Glutamatergic neuron (in vitro differentiated cells): ENCODE measurements at regions not wholly inside any gene's neighbourhood (a gene's known extent, or its start where the extent isn't known, plus 50 kb on each side); places are given as distances from the start of the nearest gene placed in this dataset.

Experiments used
- DNase-seq: peaks from one replicate; pipeline ENCODE4 v3.0.0; 2022
- H3K27ac Mint-ChIP-seq: one replicate; pipeline ENCODE4 v1.8.0; 2020; ENCODE audit warnings: mild to moderate bottlenecking, mixed read lengths, inconsistent platforms; ENCODE audit not compliant: unreplicated experiment
- H3K27me3 Mint-ChIP-seq: one replicate; pipeline ENCODE4 v1.8.0; 2020; ENCODE audit warnings: mild to moderate bottlenecking, moderate library complexity, mixed read lengths, inconsistent platforms; ENCODE audit not compliant: unreplicated experiment
- H3K36me3 Mint-ChIP-seq: one replicate; pipeline ENCODE4 v1.8.0; 2020; ENCODE audit warnings: mild to moderate bottlenecking, mixed read lengths, inconsistent platforms; ENCODE audit not compliant: unreplicated experiment
- H3K4me1 Mint-ChIP-seq: one replicate; pipeline ENCODE4 v1.8.0; 2020; ENCODE audit warnings: mild to moderate bottlenecking, low read depth, mixed read lengths, inconsistent platforms; ENCODE audit not compliant: unreplicated experiment
- H3K4me3 Mint-ChIP-seq: one replicate; pipeline ENCODE4 v1.8.0; 2020; ENCODE audit warnings: mild to moderate bottlenecking, mixed read lengths, inconsistent platforms; ENCODE audit not compliant: unreplicated experiment
- H3K9me3 Mint-ChIP-seq: one replicate; pipeline ENCODE4 v1.8.0; 2020; ENCODE audit warnings: mild to moderate bottlenecking, moderate library complexity, mixed read lengths, inconsistent platforms; ENCODE audit not compliant: unreplicated experiment
- TF ChIP-seq, protein P1 (sequence below): fragments of 200-600 bp; sonication (generic); IDR thresholded peaks from one replicate; pipeline ENCODE4 v1.5.0; 2021; ENCODE audit not compliant: partially characterized antibody, unreplicated experiment

DNA sequence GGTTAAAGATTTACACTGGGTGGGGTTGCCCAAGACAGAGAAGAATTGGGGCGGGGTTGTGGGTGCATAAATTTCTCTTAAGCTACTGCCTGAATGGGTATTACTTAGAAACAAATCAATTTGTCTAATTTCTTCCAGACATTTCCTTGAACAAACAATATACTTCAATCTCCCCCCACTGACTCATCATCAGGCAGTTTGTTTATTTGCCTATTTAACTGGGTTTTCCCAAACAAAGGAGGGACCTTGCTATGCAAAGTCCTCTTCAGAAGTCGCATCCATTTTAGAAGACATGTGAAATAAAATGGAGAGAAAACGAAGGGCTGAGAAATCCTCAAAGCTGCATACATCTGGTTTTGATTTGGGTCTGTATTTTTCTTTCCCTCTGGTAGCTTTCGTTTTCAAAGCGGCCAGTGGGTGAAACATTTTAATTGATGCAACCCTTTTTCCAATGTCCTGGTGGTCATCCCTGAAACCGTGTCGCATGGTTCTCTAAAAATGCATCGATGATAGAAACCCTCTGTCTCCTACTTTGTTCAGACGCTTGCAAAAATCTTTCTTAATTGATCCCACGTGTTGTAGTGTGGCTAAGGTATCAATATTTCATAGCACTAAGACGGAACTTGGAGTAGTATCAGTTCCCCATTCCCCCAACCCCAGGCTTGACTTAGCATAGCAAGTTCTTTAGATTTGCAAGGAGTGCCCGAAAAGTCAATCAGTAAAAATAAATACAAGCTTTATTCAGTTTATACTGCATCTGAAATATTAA lies 115.1 kb upstream of the MXRA5 start:
- Mint-ChIP-seq H3K27me3 (no peaks in the 10 kb centered on the region), H3K36me3 (no peaks in the 10 kb centered on the region), H3K4me3 (no peak overlapping the region), H3K9me3 (no peaks in the 10 kb centered on the region), H3K4me1 (no peaks in the 10 kb centered on the region), H3K27ac (no peak overlapping the region)
- TF ChIP-seq, protein P1, sequence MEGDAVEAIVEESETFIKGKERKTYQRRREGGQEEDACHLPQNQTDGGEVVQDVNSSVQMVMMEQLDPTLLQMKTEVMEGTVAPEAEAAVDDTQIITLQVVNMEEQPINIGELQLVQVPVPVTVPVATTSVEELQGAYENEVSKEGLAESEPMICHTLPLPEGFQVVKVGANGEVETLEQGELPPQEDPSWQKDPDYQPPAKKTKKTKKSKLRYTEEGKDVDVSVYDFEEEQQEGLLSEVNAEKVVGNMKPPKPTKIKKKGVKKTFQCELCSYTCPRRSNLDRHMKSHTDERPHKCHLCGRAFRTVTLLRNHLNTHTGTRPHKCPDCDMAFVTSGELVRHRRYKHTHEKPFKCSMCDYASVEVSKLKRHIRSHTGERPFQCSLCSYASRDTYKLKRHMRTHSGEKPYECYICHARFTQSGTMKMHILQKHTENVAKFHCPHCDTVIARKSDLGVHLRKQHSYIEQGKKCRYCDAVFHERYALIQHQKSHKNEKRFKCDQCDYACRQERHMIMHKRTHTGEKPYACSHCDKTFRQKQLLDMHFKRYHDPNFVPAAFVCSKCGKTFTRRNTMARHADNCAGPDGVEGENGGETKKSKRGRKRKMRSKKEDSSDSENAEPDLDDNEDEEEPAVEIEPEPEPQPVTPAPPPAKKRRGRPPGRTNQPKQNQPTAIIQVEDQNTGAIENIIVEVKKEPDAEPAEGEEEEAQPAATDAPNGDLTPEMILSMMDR = no peak
- DNase-seq = no peak

DNA sequence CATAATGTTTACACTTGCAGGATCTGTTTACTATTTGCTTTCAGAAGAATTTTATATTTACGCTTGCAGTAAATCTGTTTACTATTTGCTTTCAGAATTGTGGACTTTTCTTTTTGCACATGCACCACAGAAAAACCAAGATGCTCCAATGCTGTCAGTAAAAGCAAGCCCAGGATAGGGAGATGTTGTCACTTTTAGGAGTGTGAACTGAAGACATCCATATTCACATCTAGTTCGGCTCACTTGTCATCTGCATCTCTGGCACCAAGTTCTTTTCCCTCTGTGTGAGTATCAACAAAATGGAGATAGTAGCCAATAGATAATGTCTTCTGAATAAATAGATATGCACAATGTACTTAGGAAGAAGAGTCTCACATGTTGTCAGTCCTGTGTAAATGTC lies 109.3 kb upstream of the MXRA5 start:
- H3K4me1 Mint-ChIP-seq = no peaks in the 10 kb centered on the region
- no peak overlapping the region for H3K27ac Mint-ChIP-seq
- H3K9me3 Mint-ChIP-seq = peaks cover 1% of the 10 kb centered on the region
- TF ChIP-seq, protein P1 = no peak
- H3K4me3 Mint-ChIP-seq = no peak overlapping the region
- H3K36me3 Mint-ChIP-seq = no peaks in the 10 kb centered on the region
- DNase-seq = no peak
- H3K27me3 Mint-ChIP-seq = no peaks in the 10 kb centered on the region

DNA sequence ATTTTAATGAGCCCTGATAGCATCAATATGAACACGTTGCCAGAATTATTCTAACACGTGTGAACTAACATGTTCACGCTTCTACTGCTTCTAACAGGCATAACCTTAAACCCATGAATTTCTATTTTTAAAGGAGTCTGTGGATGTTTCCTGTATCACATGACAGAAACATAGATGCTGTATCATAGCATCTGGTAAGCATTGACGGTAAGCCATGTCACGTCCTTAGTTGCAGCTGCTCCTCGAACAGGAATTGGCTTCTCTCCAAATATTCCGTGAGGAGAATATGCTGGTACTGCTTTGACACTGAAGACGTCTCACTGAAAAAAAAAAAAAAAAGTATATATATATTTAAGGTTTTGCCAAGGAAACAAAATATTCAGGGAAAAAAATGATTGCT lies 105.1 kb upstream of the MXRA5 start:
- H3K4me3 Mint-ChIP-seq = no peak overlapping the region
- no peaks in the 10 kb centered on the region for H3K36me3 Mint-ChIP-seq
- H3K27ac Mint-ChIP-seq = no peak overlapping the region
- DNase-seq = no peak
- no peaks in the 10 kb centered on the region for H3K27me3 Mint-ChIP-seq
- no peaks in the 10 kb centered on the region for H3K4me1 Mint-ChIP-seq
- TF ChIP-seq, protein P1 = no peak
- peaks cover 1% of the 10 kb centered on the region for H3K9me3 Mint-ChIP-seq

DNA sequence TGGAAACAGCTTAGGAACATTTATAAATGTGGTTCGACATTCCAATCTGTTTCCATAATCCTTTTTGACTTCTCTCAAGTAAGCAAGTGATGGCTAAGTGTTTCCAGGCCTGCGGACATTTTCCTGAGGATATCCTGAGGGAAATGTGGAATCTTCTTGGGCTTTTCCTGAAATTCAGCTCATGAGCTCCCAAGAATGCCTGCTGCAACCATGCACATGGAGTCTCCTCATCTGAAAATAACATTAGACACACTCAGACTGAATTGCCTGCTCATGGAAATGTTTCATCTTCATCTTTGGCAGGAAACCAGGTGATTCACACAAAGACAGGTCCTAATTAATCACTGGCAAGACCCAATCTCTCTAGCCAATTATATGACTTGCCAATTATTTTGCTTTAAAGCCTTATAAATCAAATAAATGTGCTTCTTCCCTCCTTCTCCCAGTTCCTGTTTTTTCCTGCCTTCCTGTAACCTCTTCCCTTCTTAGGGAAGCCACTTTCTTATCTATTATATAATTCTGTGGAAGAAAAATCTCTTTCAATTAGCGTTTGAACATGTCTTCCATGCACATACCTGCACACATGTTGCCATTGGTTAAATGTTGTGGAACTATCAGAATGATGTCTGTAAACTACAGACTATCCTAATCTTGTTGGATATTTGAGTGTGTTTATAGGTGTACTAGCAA lies 104.6 kb upstream of the MXRA5 start:
- H3K4me1 Mint-ChIP-seq = no peaks in the 10 kb centered on the region
- TF ChIP-seq, protein P1 = no peak
- no peak overlapping the region for H3K27ac Mint-ChIP-seq
- DNase-seq = no peak
- no peaks in the 10 kb centered on the region for H3K36me3 Mint-ChIP-seq
- no peaks in the 10 kb centered on the region for H3K27me3 Mint-ChIP-seq
- H3K4me3 Mint-ChIP-seq = no peak overlapping the region
- H3K9me3 Mint-ChIP-seq = peaks cover 1% of the 10 kb centered on the region

GRCh38 chrX:3449287-3449686 lies 102.8 kb upstream of the MXRA5 start:
- no peak for DNase-seq
- Mint-ChIP-seq H3K27ac (no peak overlapping the region), H3K36me3 (no peaks in the 10 kb centered on the region), H3K4me1 (no peaks in the 10 kb centered on the region), H3K27me3 (no peaks in the 10 kb centered on the region), H3K9me3 (peaks cover 1% of the 10 kb centered on the region), H3K4me3 (no peak overlapping the region)
- TF ChIP-seq, protein P1 = no peak
